Heart right ventricle (tissue), 16 donors: ENCODE measurements at regions not wholly inside any gene's neighbourhood (a gene's known extent, or its start where the extent isn't known, plus 50 kb on each side); places are given as distances from the start of the nearest gene placed in this dataset.
"Not testable (repeated sequence)": the region's sequence is repeated elsewhere in the genome, so short reads cannot be mapped to it uniquely, and the experiment has no call there.

Experiments used
- ATAC-seq, 8 donors: fragments of 200-7000 bp; cut with Tn5 transposase; one replicate each; pipeline ENCODE4 v1.9.1; 2020; ENCODE audit warnings: mild to moderate bottlenecking in 8 of 8, moderate library complexity in 8 of 8, moderate number of reproducible peaks in 1 of 8
- DNase-seq, 2 donors: peaks; one replicate each; pipeline ENCODE4 v3.0.0-alpha.2; 2020
- H3K27ac ChIP-seq, 10 donors: fragments of 200-600 bp; sonication (generic) in 2 of 10; one replicate each; pipeline versions ENCODE4 v1.5.0 to v1.8.0; 2020 to 2022; ENCODE audit warnings: mild to moderate bottlenecking in 3 of 10
- H3K27me3 ChIP-seq, 7 donors: fragments of 200-600 bp; one replicate each; pipeline ENCODE4 v1.8.0; 2021 to 2022; ENCODE audit warnings: mild to moderate bottlenecking in 2 of 7
- H3K36me3 ChIP-seq, 9 donors: fragments of 200-600 bp; sonication (generic) in 1 of 9; one replicate each; pipeline versions ENCODE4 v1.5.0 to v1.8.0; 2020 to 2022; ENCODE audit warnings: mild to moderate bottlenecking in 2 of 9
- H3K4me1 ChIP-seq, 9 donors: fragments of 200-600 bp; sonication (generic) in 1 of 9; one replicate each; pipeline versions ENCODE4 v1.5.0 to v1.8.0; 2020 to 2022; ENCODE audit warnings: mild to moderate bottlenecking in 4 of 9
- H3K4me3 ChIP-seq, 10 donors: fragments of 200-600 bp; sonication (generic) in 2 of 10; one replicate each; pipeline versions ENCODE4 v1.5.0 to v1.8.0; 2020 to 2022; ENCODE audit warnings: mild to moderate bottlenecking in 7 of 10, moderate library complexity in 2 of 10
- H3K9me3 ChIP-seq, 11 donors: fragments of 200-600 bp in 10 of 11; sonication (generic) in 2 of 11; one replicate each; pipeline versions ENCODE4 v1.5.0 to v1.8.0; 2013 to 2022; ENCODE audit warnings: mild to moderate bottlenecking in 2 of 11, control low read depth in 1 of 11, moderate library complexity in 1 of 11
- CTCF ChIP-seq, 9 donors: fragments of 200-600 bp; sonication (generic) in 2 of 9; IDR thresholded peaks; one replicate each; pipeline versions ENCODE4 v1.5.0 to v1.8.0; 2021 to 2022; ENCODE audit warnings: antibody characterized with exemption in 9 of 9, mild to moderate bottlenecking in 5 of 9, moderate library complexity in 1 of 9
- WGBS, 2 donors: extraction: QIAGEN DNeasy Blood & Tissue Kit; methylation state at CpG; one replicate each; pipeline ENCODE4 v1.1.7; 2013; ENCODE audit warnings: inconsistent platforms in 1 of 2; 5-methylcytosine and 5-hydroxymethylcytosine counted together
- intact Hi-C, 10 donors: fragments of 100-400 bp; cut with DNase I; formaldehyde crosslinking; loops; one replicate each; pipeline versions ENCODE4 v1.11.1 to v1.14.2; 2022
- donor health status: Arrhythmogenic right ventricular cardiomyopathy.
- donor health status: ischemic (EF 13 %, LVEDD 7.1; RV severe dilation, severe dysfunction).
- donor health status: healthy with polysubstance abuse.
- donor health status: DM: no; HTN: yes; CAD: no.
- donor health status: DM: no; HTN: no; CAD: no.
- donor health status: ischemic (EF 25% LVEDD 6.9; RV normal size, moderate dysfunction).
- donor health status: ischemic (EF 25% LVEDD 5.7; RV mildly dilated, moderate dysfunction).
- donor health status: healthy.
- donor health status: DM: yes; HTN: yes; CAD: no.
- donor health status: Ischemic cardiomyopathy.
- donor health status: ischemic (EF 35%, LVEDD 5.7; RV mildly dilated, moderate dysfunction).
- donor health status: nonischemic (EF 11% LVEDD 7.7; RV severe dilation, severe dysfunction).
- donor health status: DM: yes; HTN: yes; CAD: no.
- donor health status: PGD.
- donor health status: ischemic (EF 29% LVEDD 5.4; RV normal size, mild dysfunction).
- donor health status: nonischemic (EF 23%, LVEDD 6.1; RV moderate dilation, normal function).

- no peak for TF ChIP-seq CTCF (IDR thresholded peaks at IDR 0.05)
- ATAC-seq (no peak), DNase-seq (no peak)
- peaks cover 0 to 19% (median 0%) of the 10 kb centered on the region in 11 donors for H3K9me3 ChIP-seq
- H3K4me3 ChIP-seq = no peak overlapping the region
- no peaks in the 10 kb centered on the region for H3K27me3 ChIP-seq
- H3K36me3 ChIP-seq = no peaks in the 10 kb centered on the region
- no peaks in the 10 kb centered on the region for H3K4me1 ChIP-seq
- intact Hi-C loops = no loop called here
- WGBS, 2 donors = 52 to 68% methylated on average over 3 of the region's 3 CpGs
- H3K27ac ChIP-seq = no peak overlapping the region
Observed at GRCh38 chr2:16348821-16349515, 316.7 kb downstream of the CYRIA start.

- no peak overlapping the region for H3K4me3 ChIP-seq
- DNase-seq (no peak), ATAC-seq (no peak)
- H3K36me3 ChIP-seq = no peaks in the 10 kb centered on the region
- H3K27me3 ChIP-seq = no peaks in the 10 kb centered on the region
- no peak overlapping the region for H3K27ac ChIP-seq
- H3K4me1 ChIP-seq = no peaks in the 10 kb centered on the region
- TF ChIP-seq CTCF (IDR thresholded peaks at IDR 0.05) = no peak
- H3K9me3 ChIP-seq = peaks cover 0 to 11% (median 0%) of the 10 kb centered on the region in 11 donors
- 68 to 84% methylated on average over 3 of the region's 3 CpGs for WGBS, 2 donors
- intact Hi-C loops = no loop called here
Observed at GRCh38 chr2:16346671-16347070, 319.0 kb downstream of the CYRIA start.

- H3K27ac ChIP-seq, intact Hi-C loops, DNase-seq, H3K36me3 ChIP-seq, H3K4me3 ChIP-seq, H3K27me3 ChIP-seq, H3K9me3 ChIP-seq, ATAC-seq, H3K4me1 ChIP-seq: not testable (repeated sequence)
- 88 to 91% methylated on average over 9 of the region's 9 CpGs for WGBS, 2 donors
Observed at GRCh38 chr2:16345231-16345630, 320.4 kb downstream of the CYRIA start.

GRCh38 chr2:16339206-16339605 lies 326.4 kb downstream of the CYRIA start:
- ATAC-seq = no peak
- intact Hi-C loops = no loop called here
- Histone ChIP-seq H3K4me1 (no peaks in the 10 kb centered on the region), H3K9me3 (peaks cover 0 to 30% (median 6%) of the 10 kb centered on the region in 11 donors), H3K27me3 (no peaks in the 10 kb centered on the region), H3K27ac (no peak overlapping the region), H3K4me3 (no peak overlapping the region), H3K36me3 (no peaks in the 10 kb centered on the region)
- 81 to 87% methylated on average over 1 of the region's 1 CpG for WGBS, 2 donors
- DNase-seq = no peak
- TF ChIP-seq CTCF (IDR thresholded peaks at IDR 0.05) = no peak

- DNase-seq (no peak), ATAC-seq (no peak)
- no peak overlapping the region for H3K27ac ChIP-seq
- H3K36me3 ChIP-seq = no peaks in the 10 kb centered on the region
- H3K27me3 ChIP-seq = no peaks in the 10 kb centered on the region
- intact Hi-C loops = no loop called here
- no peaks in the 10 kb centered on the region for H3K4me1 ChIP-seq
- no peak overlapping the region for H3K4me3 ChIP-seq
- TF ChIP-seq CTCF (IDR thresholded peaks at IDR 0.05) = no peak
- peaks cover 0 to 30% (median 6%) of the 10 kb centered on the region in 11 donors for H3K9me3 ChIP-seq
Observed at GRCh38 chr2:16338026-16338425, 327.6 kb downstream of the CYRIA start.
